ENCODE measurements at regions not wholly inside any gene's neighbourhood (a gene's known extent, or its start where the extent isn't known, plus 50 kb on each side); places are given as distances from the start of the nearest gene placed in this dataset.

DNA sequence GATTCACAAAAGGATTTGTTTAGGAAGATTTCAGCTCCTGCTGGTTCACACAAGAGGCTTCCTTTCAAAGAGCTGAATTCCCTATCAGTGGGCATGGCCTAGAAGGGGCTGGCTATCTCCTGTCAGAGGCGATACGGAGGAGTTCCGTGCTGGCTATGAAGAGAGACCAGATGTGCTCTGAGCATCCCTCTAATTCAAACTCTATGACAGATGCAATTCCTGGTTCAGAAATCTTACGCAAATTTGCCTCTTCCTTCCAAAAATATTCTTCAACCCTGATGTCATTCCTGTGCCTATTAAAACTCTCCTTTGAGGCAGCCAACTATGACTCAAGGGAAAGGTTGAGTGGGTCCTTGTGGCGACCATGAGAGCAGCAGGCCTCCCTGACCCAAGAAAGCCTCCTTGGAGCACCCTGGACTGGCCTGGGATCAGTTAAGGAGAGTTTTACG, 139.3 kb upstream of the HES1 start:
- H3K4me3 ChIP-seq (ENCODE audit: low read depth, poor library complexity, severe bottlenecking) = no peak overlapping the region
- WGBS, 2 donors = 76 to 78% methylated on average over 6 of the region's 6 CpGs
- intact Hi-C loops (cut with DNase I; ENCODE audit: low total_unique reads) = no loop called here
- DNase-seq (ENCODE audit: low spot score in 2 of 2) = no peak
- no peak for TF ChIP-seq POLR2A (IDR thresholded peaks at IDR 0.05)
- no peak for TF ChIP-seq CTCF (IDR thresholded peaks at IDR 0.05)

- WGBS, 2 donors = 53 to 61% methylated on average over 12 of the region's 12 CpGs
- intact Hi-C loops (cut with DNase I; ENCODE audit: low total_unique reads) = no loop called here
- H3K4me3 ChIP-seq (ENCODE audit: low read depth, poor library complexity, severe bottlenecking) = no peak overlapping the region
- DNase-seq (ENCODE audit: low spot score in 2 of 2) = no peak
- TF ChIP-seq CTCF (IDR thresholded peaks at IDR 0.05) (no peak), POLR2A (IDR thresholded peaks at IDR 0.05) (no peak)
Observed at GRCh38 chr3:193997228-193998122, 138.5 kb upstream of the HES1 start.

DNA sequence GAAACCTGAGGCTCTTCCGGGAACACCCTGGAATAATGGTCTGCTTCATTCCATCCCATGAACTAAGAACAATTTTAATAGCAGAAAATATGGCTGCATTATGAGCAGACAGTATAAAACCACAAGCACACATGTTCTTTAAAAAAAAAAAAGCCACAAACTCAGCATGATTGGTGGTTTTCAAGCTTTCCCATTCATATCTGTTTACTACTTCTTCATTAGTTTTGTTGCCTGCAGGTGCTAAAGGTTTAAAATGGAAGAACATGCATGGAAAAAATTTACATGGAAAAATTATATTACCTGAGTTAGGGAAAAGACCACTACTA, 137.9 kb upstream of the HES1 start:
- WGBS, 2 donors = 38 to 45% methylated on average over 1 of the region's 1 CpG

GRCh38 chr3:193998628-193999195, 137.2 kb upstream of the HES1 start:
- H3K4me3 ChIP-seq (ENCODE audit: low read depth, poor library complexity, severe bottlenecking) = no peak overlapping the region
- peak in 1 of 2 donors; percentile 65 for DNase-seq (ENCODE audit: low spot score in 2 of 2)
- 92 to 95% methylated on average over 12 of the region's 12 CpGs for WGBS, 2 donors
- TF ChIP-seq POLR2A (IDR thresholded peaks at IDR 0.05) = no peak
- TF ChIP-seq CTCF (IDR thresholded peaks at IDR 0.05) = no peak
- intact Hi-C loops (cut with DNase I; ENCODE audit: low total_unique reads) = no loop called here

More for the DNA sequence above, 137.9 kb upstream of the HES1 start:
- no peak overlapping the region for H3K4me3 ChIP-seq (ENCODE audit: low read depth, poor library complexity, severe bottlenecking)
- TF ChIP-seq POLR2A (IDR thresholded peaks at IDR 0.05) (no peak), CTCF (IDR thresholded peaks at IDR 0.05) (no peak)
- no peak for DNase-seq (ENCODE audit: low spot score in 2 of 2)
- intact Hi-C loops (cut with DNase I; ENCODE audit: low total_unique reads) = no loop called here

DNA sequence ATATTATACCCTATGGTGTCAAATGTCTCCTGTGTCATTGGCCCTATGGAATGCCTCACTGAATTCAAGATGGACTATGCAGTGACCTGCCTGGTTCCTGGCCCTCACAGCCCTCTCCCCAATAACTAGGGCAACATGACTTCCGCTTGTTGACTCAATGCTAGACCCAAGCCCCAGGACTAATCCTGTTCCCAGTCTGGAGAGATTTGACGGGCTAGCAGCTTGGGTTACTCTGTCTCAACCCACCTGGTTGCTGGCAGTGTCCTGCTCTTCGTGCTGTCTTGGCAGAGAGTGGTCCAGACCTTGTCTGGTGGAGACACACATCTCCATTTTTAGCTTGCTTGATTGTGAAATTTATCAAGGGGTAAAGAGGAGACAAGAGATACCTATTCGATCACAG, 135.8 kb upstream of the HES1 start:
- H3K4me3 ChIP-seq (ENCODE audit: low read depth, poor library complexity, severe bottlenecking) = no peak overlapping the region
- DNase-seq (ENCODE audit: low spot score in 2 of 2) = peak in 1 of 2 donors; percentile 36
- intact Hi-C loops (cut with DNase I; ENCODE audit: low total_unique reads) = no loop called here
- WGBS, 2 donors = 95 to 97% methylated on average over 4 of the region's 4 CpGs
- TF ChIP-seq CTCF (IDR thresholded peaks at IDR 0.05) = no peak
- TF ChIP-seq POLR2A (IDR thresholded peaks at IDR 0.05) = no peak

All from lower leg skin (tissue), 4 donors.